WTC11 (cell line): ENCODE measurements at regions not wholly inside any gene's neighbourhood (a gene's known extent, or its start where the extent isn't known, plus 50 kb on each side); places are given as distances from the start of the nearest gene placed in this dataset.

ENCODE experiments used
- ATAC-seq: fragments of 200-7000 bp; cut with Tn5 transposase; 2 replicates; pipeline ENCODE4 v1.10.0; 2021; ENCODE audit warnings: mild to moderate bottlenecking, moderate library complexity
- CTCF ChIA-PET: fragments of 300-600 bp; sonication (Branson Sonifier 250); formaldehyde crosslinking; loops from one replicate; lab custom pipeline; 2021; ENCODE audit warnings: antibody characterized with exemption; lab: Charles Lee
- POLR2A ChIA-PET: fragments of 350-600 bp; sonication (Branson Sonifier 250); formaldehyde crosslinking; loops from one replicate; lab custom pipeline; 2021; ENCODE audit warnings: antibody characterized with exemption; lab: Charles Lee
- DNase-seq: peaks from one replicate; pipeline ENCODE4 v3.0.0; 2021; ENCODE audit warnings: low spot score
- H3K27ac Mint-ChIP-seq: 2 replicates; pipeline ENCODE4 v1.8.0; 2021; ENCODE audit warnings: mixed read lengths
- H3K27me3 Mint-ChIP-seq: 2 replicates; pipeline ENCODE4 v1.8.0; 2021; ENCODE audit warnings: low read depth, mild to moderate bottlenecking, moderate library complexity, mixed read lengths
- H3K36me3 Mint-ChIP-seq: 2 replicates; pipeline ENCODE4 v1.8.0; 2021; ENCODE audit warnings: mixed read lengths
- H3K4me1 Mint-ChIP-seq: 2 replicates; pipeline ENCODE4 v1.8.0; 2022; ENCODE audit warnings: mixed read lengths
- H3K4me3 Mint-ChIP-seq: 2 replicates; pipeline ENCODE4 v1.8.0; 2021; ENCODE audit warnings: mild to moderate bottlenecking, moderate library complexity, mixed read lengths
- H3K9me3 Mint-ChIP-seq: 2 replicates; pipeline ENCODE4 v1.8.0; 2021; ENCODE audit warnings: mixed read lengths
- ATF1 ChIP-seq: sonication (generic); formaldehyde crosslinking; IDR thresholded peaks from 2 replicates; pipeline ENCODE4 v1.8.1; 2023; ENCODE audit warnings: mild to moderate bottlenecking, moderate library complexity, missing genetic modification reagents
- E2F1 ChIP-seq: sonication (generic); formaldehyde crosslinking; IDR thresholded peaks from 2 replicates; pipeline ENCODE4 v1.8.0; 2022; ENCODE audit warnings: mild to moderate bottlenecking, missing genetic modification reagents
- E2F5 ChIP-seq: sonication (generic); formaldehyde crosslinking; IDR thresholded peaks from 2 replicates; pipeline ENCODE4 v1.8.1; 2022; ENCODE audit warnings: mild to moderate bottlenecking, moderate library complexity, missing genetic modification reagents
- EMX1 ChIP-seq: fragments of 250-450 bp; sonication (Bioruptor Pico); IDR thresholded peaks from 2 replicates; pipeline ENCODE4 v1.8.0; 2021; ENCODE audit warnings: mild to moderate bottlenecking
- ERG ChIP-seq: fragments of 250-450 bp; sonication (Bioruptor Pico); IDR thresholded peaks from 2 replicates; pipeline ENCODE4 v1.8.0; 2021; ENCODE audit warnings: mild to moderate bottlenecking
- ETV6 ChIP-seq: sonication (generic); formaldehyde crosslinking; IDR thresholded peaks from 2 replicates; pipeline ENCODE4 v1.8.1; 2022; ENCODE audit warnings: mild to moderate bottlenecking, missing genetic modification reagents
- FOXJ3 ChIP-seq: sonication (generic); formaldehyde crosslinking; IDR thresholded peaks from 2 replicates; pipeline ENCODE4 v1.9.0; 2021; ENCODE audit warnings: missing genetic modification reagents, mild to moderate bottlenecking, borderline replicate concordance
- FOXP1 ChIP-seq: sonication (generic); formaldehyde crosslinking; IDR thresholded peaks from 2 replicates; pipeline ENCODE4 v1.8.0; 2022; ENCODE audit warnings: missing genetic modification reagents, mild to moderate bottlenecking, moderate library complexity, borderline replicate concordance
- IRF1 ChIP-seq: sonication (generic); formaldehyde crosslinking; IDR thresholded peaks from 2 replicates; pipeline ENCODE4 v1.8.0; 2023; ENCODE audit warnings: missing genetic modification reagents
- NFATC4 ChIP-seq: fragments of 250-450 bp; sonication (Bioruptor Pico); IDR thresholded peaks from 2 replicates; pipeline ENCODE4 v1.9.0; 2021; ENCODE audit warnings: mild to moderate bottlenecking
- NFE2L1 ChIP-seq: sonication (generic); formaldehyde crosslinking; IDR thresholded peaks from 2 replicates; pipeline ENCODE4 v1.8.1; 2023; ENCODE audit warnings: missing genetic modification reagents
- NR1H2 ChIP-seq: sonication (generic); formaldehyde crosslinking; IDR thresholded peaks from 2 replicates; pipeline ENCODE4 v1.9.0; 2021; ENCODE audit warnings: mild to moderate bottlenecking, moderate library complexity, missing genetic modification reagents
- OVOL2 ChIP-seq: fragments of 250-450 bp; sonication (Bioruptor Pico); IDR thresholded peaks from 2 replicates; pipeline ENCODE4 v1.9.0; 2021; ENCODE audit warnings: mild to moderate bottlenecking, borderline replicate concordance
- SOX15 ChIP-seq: fragments of 250-450 bp; sonication (Bioruptor Pico); IDR thresholded peaks from 2 replicates; pipeline ENCODE4 v1.9.0; 2021; ENCODE audit warnings: mild to moderate bottlenecking
- TEAD1 ChIP-seq: sonication (generic); formaldehyde crosslinking; IDR thresholded peaks from 2 replicates; pipeline ENCODE4 v1.8.0; 2022; ENCODE audit warnings: mild to moderate bottlenecking, missing genetic modification reagents
- USF2 ChIP-seq: sonication (generic); formaldehyde crosslinking; IDR thresholded peaks from 2 replicates; pipeline ENCODE4 v1.8.1; 2023; ENCODE audit warnings: mild to moderate bottlenecking, missing genetic modification reagents, moderate library complexity
- ZBTB21 ChIP-seq: sonication (generic); formaldehyde crosslinking; IDR thresholded peaks from 2 replicates; pipeline ENCODE4 v1.8.1; 2023; ENCODE audit warnings: mild to moderate bottlenecking, missing genetic modification reagents, borderline replicate concordance
- ZNF121 ChIP-seq: sonication (generic); formaldehyde crosslinking; IDR thresholded peaks from 2 replicates; pipeline ENCODE4 v1.8.0; 2023; ENCODE audit warnings: missing genetic modification reagents
- ZNF263 ChIP-seq: sonication (generic); formaldehyde crosslinking; IDR thresholded peaks from 2 replicates; pipeline ENCODE4 v1.8.1; 2022; ENCODE audit warnings: low read depth, mild to moderate bottlenecking, moderate library complexity, missing genetic modification reagents
- ZNF396 ChIP-seq: fragments of 250-450 bp; sonication (Bioruptor Pico); IDR thresholded peaks from 2 replicates; pipeline ENCODE4 v1.8.0; 2021; ENCODE audit warnings: mild to moderate bottlenecking, moderate library complexity, borderline replicate concordance
- ZNF423 ChIP-seq: fragments of 250-450 bp; sonication (Bioruptor Pico); IDR thresholded peaks from 2 replicates; pipeline ENCODE4 v2.1.2; 2022; ENCODE audit warnings: mild to moderate bottlenecking, moderate library complexity
- ZNF425 ChIP-seq: fragments of 250-450 bp; sonication (Bioruptor Pico); conservative IDR thresholded peaks from 2 replicates; pipeline ENCODE4 v1.9.0; 2021; ENCODE audit warnings: mild to moderate bottlenecking
- ZNF671 ChIP-seq: fragments of 250-450 bp; sonication (Bioruptor Pico); IDR thresholded peaks from 2 replicates; pipeline ENCODE4 v1.8.0; 2021; ENCODE audit warnings: mild to moderate bottlenecking
- TF ChIP-seq, protein P1 (sequence below): fragments of 250-450 bp; sonication (Bioruptor Pico); IDR thresholded peaks from 2 replicates; pipeline ENCODE4 v2.1.2; 2022; ENCODE audit warnings: mild to moderate bottlenecking, moderate library complexity

- TF ChIP-seq ETV6 (CRISPR knock-in tag) = no peak
- TF ChIP-seq E2F5 (CRISPR knock-in tag) = no peak
- TF ChIP-seq, all 79 proteins: peak for 0
Measured at GRCh38 chrX:7266288-7266687, 118.3 kb upstream of the PUDP start (continued).

DNA sequence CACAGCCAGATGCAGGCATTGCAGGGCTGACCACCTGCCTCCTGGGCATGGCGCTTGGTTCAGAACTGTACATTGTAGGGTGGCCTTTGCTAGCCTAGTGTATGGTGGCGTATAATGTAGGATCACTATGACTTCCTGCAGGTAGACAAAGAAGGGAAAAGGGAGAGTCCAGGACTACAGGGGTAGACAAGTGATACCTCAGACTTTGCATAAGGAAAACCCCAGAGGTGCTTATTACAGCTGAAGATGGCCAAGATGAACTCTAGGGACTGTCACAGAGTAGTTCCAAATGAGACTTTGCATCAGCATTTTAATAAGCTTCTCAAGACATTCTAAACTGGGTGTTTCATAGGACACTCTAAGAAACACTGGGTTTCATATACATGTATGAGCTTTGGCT, 116.4 kb upstream of the PUDP start:
- no peak for ATAC-seq

DNA sequence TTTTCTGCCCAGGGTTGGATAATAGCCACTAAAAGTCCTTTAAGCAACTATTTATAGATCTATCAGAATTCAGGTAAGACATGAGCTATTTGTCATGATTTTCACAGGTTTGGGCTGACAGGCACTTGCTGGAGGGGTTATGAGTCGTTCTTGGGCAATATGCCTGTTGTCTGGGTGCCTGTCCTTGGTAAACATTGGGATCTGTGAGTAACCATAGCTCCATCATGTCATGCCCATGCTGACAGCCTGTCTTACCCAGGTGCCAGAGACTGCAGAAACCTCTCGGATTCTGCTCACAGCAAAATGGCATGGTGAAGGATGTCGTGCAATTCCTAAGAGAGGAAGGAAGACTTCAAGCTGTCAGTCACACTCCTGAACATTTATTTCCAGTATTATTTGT, 116.0 kb upstream of the PUDP start:
- CTCF ChIA-PET = no interaction called here
- TF ChIP-seq NFE2L1 (CRISPR knock-in tag) (no peak), NR1H2 (CRISPR knock-in tag) (no peak), ZNF425 (CRISPR knock-in tag) (no peak), ATF1 (no peak), NFATC4 (no peak), SOX15 (CRISPR knock-in tag) (no peak), E2F1 (CRISPR knock-in tag) (no peak)

More for the DNA sequence above, 116.4 kb upstream of the PUDP start:
- no peaks in the 10 kb centered on the region for H3K4me1 Mint-ChIP-seq
- TF ChIP-seq ZNF396 (CRISPR knock-in tag) = no peak
- no peak for TF ChIP-seq FOXP1 (CRISPR knock-in tag)
- TF ChIP-seq OVOL2 (CRISPR knock-in tag) = no peak
- TF ChIP-seq IRF1 = no peak
- TF ChIP-seq ZNF671 (CRISPR knock-in tag) = no peak
- TF ChIP-seq FOXJ3 (CRISPR knock-in tag) = no peak
- TF ChIP-seq EMX1 (CRISPR knock-in tag) = no peak
- TF ChIP-seq ZNF263 (CRISPR knock-in tag) = no peak
- TF ChIP-seq ZNF121 (CRISPR knock-in tag) = no peak
- TF ChIP-seq ERG (CRISPR knock-in tag) = no peak
- no peak for TF ChIP-seq ZBTB21 (CRISPR knock-in tag)
- TF ChIP-seq, protein P1, sequence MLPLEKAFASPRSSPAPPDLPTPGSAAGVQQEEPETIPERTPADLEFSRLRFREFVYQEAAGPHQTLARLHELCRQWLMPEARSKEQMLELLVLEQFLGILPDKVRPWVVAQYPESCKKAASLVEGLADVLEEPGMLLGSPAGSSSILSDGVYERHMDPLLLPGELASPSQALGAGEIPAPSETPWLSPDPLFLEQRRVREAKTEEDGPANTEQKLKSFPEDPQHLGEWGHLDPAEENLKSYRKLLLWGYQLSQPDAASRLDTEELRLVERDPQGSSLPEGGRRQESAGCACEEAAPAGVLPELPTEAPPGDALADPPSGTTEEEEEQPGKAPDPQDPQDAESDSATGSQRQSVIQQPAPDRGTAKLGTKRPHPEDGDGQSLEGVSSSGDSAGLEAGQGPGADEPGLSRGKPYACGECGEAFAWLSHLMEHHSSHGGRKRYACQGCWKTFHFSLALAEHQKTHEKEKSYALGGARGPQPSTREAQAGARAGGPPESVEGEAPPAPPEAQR (CRISPR knock-in tag) = no peak
- no peak for TF ChIP-seq USF2 (CRISPR knock-in tag)
- TF ChIP-seq TEAD1 (CRISPR knock-in tag) = no peak
- TF ChIP-seq ZNF423 (CRISPR knock-in tag) = no peak
- no peaks in the 10 kb centered on the region for H3K27me3 Mint-ChIP-seq
- POLR2A ChIA-PET = no interaction called here
- no peaks in the 10 kb centered on the region for H3K9me3 Mint-ChIP-seq
- CTCF ChIA-PET = interaction anchor here (0.6 kb wide), 1 partner anchor 1609 kb away, joined by 4 read pairs; no protein-coding TSS in a partner anchor
- no peaks in the 10 kb centered on the region for H3K36me3 Mint-ChIP-seq
- no peak overlapping the region for H3K27ac Mint-ChIP-seq
- DNase-seq = no peak
- no peak overlapping the region for H3K4me3 Mint-ChIP-seq

More for the DNA sequence above, 116.0 kb upstream of the PUDP start:
- Mint-ChIP-seq H3K4me1 (no peaks in the 10 kb centered on the region), H3K27ac (no peak overlapping the region), H3K36me3 (no peaks in the 10 kb centered on the region), H3K27me3 (no peaks in the 10 kb centered on the region), H3K9me3 (no peaks in the 10 kb centered on the region), H3K4me3 (no peak overlapping the region)
- ATAC-seq (no peak), DNase-seq (no peak)
- POLR2A ChIA-PET = no interaction called here
